ENCODE measurements at regions not wholly inside any gene's neighbourhood (a gene's known extent, or its start where the extent isn't known, plus 50 kb on each side); places are given as distances from the start of the nearest gene placed in this dataset.

- DNase-seq = no peak
- Histone ChIP-seq H3K4me1 (ENCODE audit: control insufficient read depth, insufficient read depth, low read depth, low read length) (no peaks in the 10 kb centered on the region), H3K9me3 (ENCODE audit: control insufficient read depth, low read length) (no peaks in the 10 kb centered on the region), H3K4me2 (ENCODE audit: low read length, poor library complexity, severe bottlenecking) (no peak overlapping the region), H3K4ac (ENCODE audit: low read depth in 1 of 2, low read length in 2 of 2) (no peak overlapping the region), H3K9ac (ENCODE audit: low read length) (no peak overlapping the region), H3K27me3 (ENCODE audit: control insufficient read depth in 1 of 2, insufficient read depth in 1 of 2, low read length in 2 of 2) (no peaks in the 10 kb centered on the region), H3K36me3 (ENCODE audit: control insufficient read depth in 1 of 2, insufficient read depth in 2 of 2, low read depth in 1 of 2, low read length in 2 of 2) (no peaks in the 10 kb centered on the region), H2BK120ac (ENCODE audit: low read depth, low read length) (no peak overlapping the region), H3K27ac (ENCODE audit: low read length, poor library complexity, severe bottlenecking) (no peak overlapping the region), H3K18ac (ENCODE audit: low read depth in 1 of 2, low read length in 2 of 2) (no peak overlapping the region), H3K23ac (ENCODE audit: low read length in 2 of 2) (no peak overlapping the region), H3K79me1 (replicated peaks; ENCODE audit: low read length, poor library complexity, severe bottlenecking) (no peaks in the 10 kb centered on the region), H3K14ac (ENCODE audit: low read length in 2 of 2) (no peak overlapping the region), H4K91ac (ENCODE audit: low read length) (no peak overlapping the region), H2BK15ac (ENCODE audit: low read depth, poor library complexity, severe bottlenecking) (no peak overlapping the region), H2BK5ac (ENCODE audit: low read depth, low read length, poor library complexity, severe bottlenecking) (no peak overlapping the region), H2BK12ac (ENCODE audit: low read length in 2 of 2) (no peak overlapping the region), H2AFZ (ENCODE audit: low read depth, low read length) (no peak overlapping the region), H4K8ac (ENCODE audit: low read length) (no peak overlapping the region), H3K4me3 (ENCODE audit: insufficient read depth in 1 of 2, low read depth in 1 of 2, low read length in 2 of 2) (no peak overlapping the region), H2AK5ac (ENCODE audit: low read length, severe bottlenecking) (no peak overlapping the region)
- WGBS = 99% methylated on average over 3 of the region's 4 CpGs
Measured at GRCh38 chr1:191589536-191589935, 568.7 kb upstream of the RGS18 start.

GRCh38 chr1:191590578-191590977, 567.7 kb upstream of the RGS18 start:
- Histone ChIP-seq H4K91ac (ENCODE audit: low read length) (no peak overlapping the region), H3K23ac (ENCODE audit: low read length in 2 of 2) (no peak overlapping the region), H2AFZ (ENCODE audit: low read depth, low read length) (no peak overlapping the region), H2BK5ac (ENCODE audit: low read depth, low read length, poor library complexity, severe bottlenecking) (no peak overlapping the region), H2BK120ac (ENCODE audit: low read depth, low read length) (no peak overlapping the region), H3K27ac (ENCODE audit: low read length, poor library complexity, severe bottlenecking) (no peak overlapping the region), H4K8ac (ENCODE audit: low read length) (no peak overlapping the region), H2BK15ac (ENCODE audit: low read depth, poor library complexity, severe bottlenecking) (no peak overlapping the region), H3K14ac (ENCODE audit: low read length in 2 of 2) (no peak overlapping the region), H3K9ac (ENCODE audit: low read length) (no peak overlapping the region), H2AK5ac (ENCODE audit: low read length, severe bottlenecking) (no peak overlapping the region), H3K4ac (ENCODE audit: low read depth in 1 of 2, low read length in 2 of 2) (no peak overlapping the region), H3K9me3 (ENCODE audit: control insufficient read depth, low read length) (no peaks in the 10 kb centered on the region), H3K79me1 (replicated peaks; ENCODE audit: low read length, poor library complexity, severe bottlenecking) (no peaks in the 10 kb centered on the region), H3K27me3 (ENCODE audit: control insufficient read depth in 1 of 2, insufficient read depth in 1 of 2, low read length in 2 of 2) (no peaks in the 10 kb centered on the region), H3K4me2 (ENCODE audit: low read length, poor library complexity, severe bottlenecking) (no peak overlapping the region), H3K4me1 (ENCODE audit: control insufficient read depth, insufficient read depth, low read depth, low read length) (peaks cover 2% of the 10 kb centered on the region), H2BK12ac (ENCODE audit: low read length in 2 of 2) (no peak overlapping the region), H3K36me3 (ENCODE audit: control insufficient read depth in 1 of 2, insufficient read depth in 2 of 2, low read depth in 1 of 2, low read length in 2 of 2) (no peaks in the 10 kb centered on the region), H3K18ac (ENCODE audit: low read depth in 1 of 2, low read length in 2 of 2) (no peak overlapping the region), H3K4me3 (ENCODE audit: insufficient read depth in 1 of 2, low read depth in 1 of 2, low read length in 2 of 2) (no peak overlapping the region)
- no peak for DNase-seq
- WGBS = 85% methylated on average over 1 of the region's 3 CpGs

GRCh38 chr1:191592039-191592438, 566.2 kb upstream of the RGS18 start:
- Histone ChIP-seq H4K8ac (ENCODE audit: low read length) (no peak overlapping the region), H3K27ac (ENCODE audit: low read length, poor library complexity, severe bottlenecking) (no peak overlapping the region), H3K27me3 (ENCODE audit: control insufficient read depth in 1 of 2, insufficient read depth in 1 of 2, low read length in 2 of 2) (no peaks in the 10 kb centered on the region), H3K23ac (ENCODE audit: low read length in 2 of 2) (no peak overlapping the region), H3K79me1 (replicated peaks; ENCODE audit: low read length, poor library complexity, severe bottlenecking) (no peaks in the 10 kb centered on the region), H3K14ac (ENCODE audit: low read length in 2 of 2) (no peak overlapping the region), H3K9ac (ENCODE audit: low read length) (no peak overlapping the region), H2AFZ (ENCODE audit: low read depth, low read length) (no peak overlapping the region), H3K18ac (ENCODE audit: low read depth in 1 of 2, low read length in 2 of 2) (no peak overlapping the region), H2BK5ac (ENCODE audit: low read depth, low read length, poor library complexity, severe bottlenecking) (no peak overlapping the region), H3K9me3 (ENCODE audit: control insufficient read depth, low read length) (no peaks in the 10 kb centered on the region), H3K36me3 (ENCODE audit: control insufficient read depth in 1 of 2, insufficient read depth in 2 of 2, low read depth in 1 of 2, low read length in 2 of 2) (no peaks in the 10 kb centered on the region), H4K91ac (ENCODE audit: low read length) (no peak overlapping the region), H2BK12ac (ENCODE audit: low read length in 2 of 2) (no peak overlapping the region), H2AK5ac (ENCODE audit: low read length, severe bottlenecking) (no peak overlapping the region), H2BK120ac (ENCODE audit: low read depth, low read length) (no peak overlapping the region), H3K4me3 (ENCODE audit: insufficient read depth in 1 of 2, low read depth in 1 of 2, low read length in 2 of 2) (no peak overlapping the region), H3K4me2 (ENCODE audit: low read length, poor library complexity, severe bottlenecking) (no peak overlapping the region), H2BK15ac (ENCODE audit: low read depth, poor library complexity, severe bottlenecking) (no peak overlapping the region), H3K4ac (ENCODE audit: low read depth in 1 of 2, low read length in 2 of 2) (no peak overlapping the region), H3K4me1 (ENCODE audit: control insufficient read depth, insufficient read depth, low read depth, low read length) (peaks cover 2% of the 10 kb centered on the region)
- 100% methylated on average over 1 of the region's 1 CpG for WGBS
- no peak for DNase-seq

- Histone ChIP-seq H2AFZ (ENCODE audit: low read depth, low read length) (no peak overlapping the region), H3K18ac (ENCODE audit: low read depth in 1 of 2, low read length in 2 of 2) (no peak overlapping the region), H2AK5ac (ENCODE audit: low read length, severe bottlenecking) (no peak overlapping the region), H3K27ac (ENCODE audit: low read length, poor library complexity, severe bottlenecking) (no peak overlapping the region), H2BK120ac (ENCODE audit: low read depth, low read length) (no peak overlapping the region), H3K23ac (ENCODE audit: low read length in 2 of 2) (no peak overlapping the region), H3K4me1 (ENCODE audit: control insufficient read depth, insufficient read depth, low read depth, low read length) (peaks cover 2% of the 10 kb centered on the region), H3K9ac (ENCODE audit: low read length) (no peak overlapping the region), H4K8ac (ENCODE audit: low read length) (no peak overlapping the region), H2BK15ac (ENCODE audit: low read depth, poor library complexity, severe bottlenecking) (no peak overlapping the region), H3K36me3 (ENCODE audit: control insufficient read depth in 1 of 2, insufficient read depth in 2 of 2, low read depth in 1 of 2, low read length in 2 of 2) (no peaks in the 10 kb centered on the region), H3K79me1 (replicated peaks; ENCODE audit: low read length, poor library complexity, severe bottlenecking) (no peaks in the 10 kb centered on the region), H3K9me3 (ENCODE audit: control insufficient read depth, low read length) (no peaks in the 10 kb centered on the region), H3K4me3 (ENCODE audit: insufficient read depth in 1 of 2, low read depth in 1 of 2, low read length in 2 of 2) (no peak overlapping the region), H3K4ac (ENCODE audit: low read depth in 1 of 2, low read length in 2 of 2) (no peak overlapping the region), H3K27me3 (ENCODE audit: control insufficient read depth in 1 of 2, insufficient read depth in 1 of 2, low read length in 2 of 2) (no peaks in the 10 kb centered on the region), H3K4me2 (ENCODE audit: low read length, poor library complexity, severe bottlenecking) (no peak overlapping the region), H2BK5ac (ENCODE audit: low read depth, low read length, poor library complexity, severe bottlenecking) (no peak overlapping the region), H3K14ac (ENCODE audit: low read length in 2 of 2) (no peak overlapping the region), H4K91ac (ENCODE audit: low read length) (no peak overlapping the region), H2BK12ac (ENCODE audit: low read length in 2 of 2) (no peak overlapping the region)
- 82% methylated on average over 2 of the region's 2 CpGs for WGBS
- no peak for DNase-seq
Measured at GRCh38 chr1:191592907-191593306, 565.4 kb upstream of the RGS18 start.

All from mesenchymal stem cell (in vitro differentiated cells and primary cell).